ENCODE measurements at regions not wholly inside any gene's neighbourhood (a gene's known extent, or its start where the extent isn't known, plus 50 kb on each side); places are given as distances from the start of the nearest gene placed in this dataset.

GRCh38 chrX:147838465-147839131, 73.1 kb upstream of the FMR1 start:
- no CpG with 5 or more reads among the region's 1 CpG for WGBS, 2 donors (ENCODE audit: extremely low coverage in 2 of 2, insufficient read length in 2 of 2, insufficient replicate concordance in 1 of 2)
- H3K9me3 ChIP-seq (replicated peaks in 1 of 2; ENCODE audit: control insufficient read depth in 2 of 2, insufficient read depth in 1 of 2, low read depth in 1 of 2, low read length in 2 of 2), result no peaks in the 10 kb centered on the region

DNA sequence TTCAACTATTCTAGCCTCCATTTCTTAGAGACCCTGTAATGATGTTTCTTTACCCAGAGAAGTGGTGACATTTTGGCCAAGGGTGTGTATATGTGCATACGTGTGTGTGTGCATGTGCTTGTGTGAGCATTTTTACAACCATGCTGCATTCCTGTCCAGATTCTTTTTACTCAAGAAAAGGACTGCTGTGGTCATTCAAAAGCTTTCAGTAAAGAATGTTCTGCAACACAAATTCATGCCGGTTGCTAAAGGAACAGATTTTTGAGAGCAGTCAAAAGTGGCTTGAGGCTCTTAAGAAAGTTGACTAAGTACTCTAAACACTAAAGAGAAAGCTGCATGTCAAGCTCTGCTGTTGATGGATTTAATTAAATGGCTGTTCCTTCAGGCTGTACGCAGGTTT, 65.0 kb upstream of the FMR1 start:
- H3K4ac ChIP-seq (ENCODE audit: low read length), result no peak overlapping the region
- peaks cover 0 to 2% of the 10 kb centered on the region in 2 donors for H3K4me1 ChIP-seq (ENCODE audit: control insufficient read depth in 2 of 2, insufficient read depth in 1 of 2, low read depth in 1 of 2, low read length in 2 of 2)
- no peaks in the 10 kb centered on the region for H3K36me3 ChIP-seq (replicated peaks in 1 of 2; ENCODE audit: control insufficient read depth in 2 of 2, insufficient read depth in 2 of 2, low read length in 2 of 2)
- no peak overlapping the region for H3K14ac ChIP-seq (ENCODE audit: low read length)
- no peaks in the 10 kb centered on the region for H3K79me1 ChIP-seq (ENCODE audit: low read depth, low read length)
- H4K8ac ChIP-seq (ENCODE audit: low read depth, low read length), result no peak overlapping the region
- no peak overlapping the region for H3K27ac ChIP-seq (replicated peaks; ENCODE audit: low read length)
- no peak overlapping the region for H2BK12ac ChIP-seq (ENCODE audit: low read length)
- H3K9ac ChIP-seq (ENCODE audit: low read depth, low read length, poor library complexity), result no peak overlapping the region
- H3K4me3 ChIP-seq (ENCODE audit: low read length in 2 of 2), result no peak overlapping the region
- H2BK5ac ChIP-seq (ENCODE audit: low read length), result no peak overlapping the region
- H2BK120ac ChIP-seq (ENCODE audit: low read depth, low read length), result no peak overlapping the region
- no peak for DNase-seq (ENCODE audit: low spot score)
- no peak overlapping the region for H3K4me2 ChIP-seq (ENCODE audit: insufficient read depth, low read length, poor library complexity, severe bottlenecking)
- no peak overlapping the region for H2AK5ac ChIP-seq (ENCODE audit: low read depth, low read length)
- H4K91ac ChIP-seq (ENCODE audit: low read depth, low read length, poor library complexity), result no peak overlapping the region
- H3K9me3 ChIP-seq (replicated peaks in 1 of 2; ENCODE audit: control insufficient read depth in 2 of 2, insufficient read depth in 1 of 2, low read depth in 1 of 2, low read length in 2 of 2), result no peaks in the 10 kb centered on the region
- H3K27me3 ChIP-seq (ENCODE audit: control insufficient read depth in 3 of 3, insufficient read depth in 3 of 3, low read depth in 1 of 3, low read length in 3 of 3), result no peaks in the 10 kb centered on the region
- no peak overlapping the region for H3K23ac ChIP-seq (ENCODE audit: low read depth, low read length, poor library complexity)
- H2BK15ac ChIP-seq (ENCODE audit: low read length), result no peak overlapping the region
- no peak overlapping the region for H3K18ac ChIP-seq (ENCODE audit: low read length)
- no CpG with 5 or more reads among the region's 3 CpGs for WGBS, 2 donors (ENCODE audit: extremely low coverage in 2 of 2, insufficient read length in 2 of 2, insufficient replicate concordance in 1 of 2)
- peak overlapping the region; percentile 34 for H2AFZ ChIP-seq (ENCODE audit: low read length)

More at GRCh38 chrX:147838465-147839131, 73.1 kb upstream of the FMR1 start:
- no peak overlapping the region for H2BK15ac ChIP-seq (ENCODE audit: low read length)
- H3K4me3 ChIP-seq (ENCODE audit: low read length in 2 of 2), result no peak overlapping the region
- H2AFZ ChIP-seq (ENCODE audit: low read length), result no peak overlapping the region
- no peak overlapping the region for H3K23ac ChIP-seq (ENCODE audit: low read depth, low read length, poor library complexity)
- no peak for DNase-seq (ENCODE audit: low spot score)
- H3K79me1 ChIP-seq (ENCODE audit: low read depth, low read length), result no peaks in the 10 kb centered on the region
- no peak overlapping the region for H3K4me2 ChIP-seq (ENCODE audit: insufficient read depth, low read length, poor library complexity, severe bottlenecking)
- no peaks in the 10 kb centered on the region for H3K4me1 ChIP-seq (ENCODE audit: control insufficient read depth in 2 of 2, insufficient read depth in 1 of 2, low read depth in 1 of 2, low read length in 2 of 2)
- H3K14ac ChIP-seq (ENCODE audit: low read length), result no peak overlapping the region
- H3K36me3 ChIP-seq (replicated peaks in 1 of 2; ENCODE audit: control insufficient read depth in 2 of 2, insufficient read depth in 2 of 2, low read length in 2 of 2), result no peaks in the 10 kb centered on the region
- no peak overlapping the region for H3K18ac ChIP-seq (ENCODE audit: low read length)
- no peak overlapping the region for H2BK120ac ChIP-seq (ENCODE audit: low read depth, low read length)
- H3K27ac ChIP-seq (replicated peaks; ENCODE audit: low read length), result no peak overlapping the region
- H3K4ac ChIP-seq (ENCODE audit: low read length), result no peak overlapping the region
- no peak overlapping the region for H3K9ac ChIP-seq (ENCODE audit: low read depth, low read length, poor library complexity)
- H4K8ac ChIP-seq (ENCODE audit: low read depth, low read length), result no peak overlapping the region
- H2BK12ac ChIP-seq (ENCODE audit: low read length), result no peak overlapping the region
- H2BK5ac ChIP-seq (ENCODE audit: low read length), result no peak overlapping the region
- no peak overlapping the region for H2AK5ac ChIP-seq (ENCODE audit: low read depth, low read length)
- H4K91ac ChIP-seq (ENCODE audit: low read depth, low read length, poor library complexity), result no peak overlapping the region
- no peaks in the 10 kb centered on the region for H3K27me3 ChIP-seq (ENCODE audit: control insufficient read depth in 3 of 3, insufficient read depth in 3 of 3, low read depth in 1 of 3, low read length in 3 of 3)

GRCh38 chrX:147847999-147848398, 63.7 kb upstream of the FMR1 start:
- WGBS, 2 donors (ENCODE audit: extremely low coverage in 2 of 2, insufficient read length in 2 of 2, insufficient replicate concordance in 1 of 2), result no CpG with 5 or more reads among the region's 7 CpGs
- Histone ChIP-seq H3K4me3 (ENCODE audit: low read length in 2 of 2) (no peak overlapping the region), H3K18ac (ENCODE audit: low read length) (no peak overlapping the region), H3K4me1 (ENCODE audit: control insufficient read depth in 2 of 2, insufficient read depth in 1 of 2, low read depth in 1 of 2, low read length in 2 of 2) (peaks cover 0 to 2% of the 10 kb centered on the region in 2 donors), H3K23ac (ENCODE audit: low read depth, low read length, poor library complexity) (no peak overlapping the region), H3K27me3 (ENCODE audit: control insufficient read depth in 3 of 3, insufficient read depth in 3 of 3, low read depth in 1 of 3, low read length in 3 of 3) (no peaks in the 10 kb centered on the region), H3K4ac (ENCODE audit: low read length) (no peak overlapping the region), H2BK5ac (ENCODE audit: low read length) (no peak overlapping the region), H3K79me1 (ENCODE audit: low read depth, low read length) (no peaks in the 10 kb centered on the region), H3K9ac (ENCODE audit: low read depth, low read length, poor library complexity) (no peak overlapping the region), H2AK5ac (ENCODE audit: low read depth, low read length) (no peak overlapping the region), H3K27ac (replicated peaks; ENCODE audit: low read length) (no peak overlapping the region), H4K8ac (ENCODE audit: low read depth, low read length) (no peak overlapping the region), H3K4me2 (ENCODE audit: insufficient read depth, low read length, poor library complexity, severe bottlenecking) (no peak overlapping the region), H3K36me3 (replicated peaks in 1 of 2; ENCODE audit: control insufficient read depth in 2 of 2, insufficient read depth in 2 of 2, low read length in 2 of 2) (no peaks in the 10 kb centered on the region), H3K9me3 (replicated peaks in 1 of 2; ENCODE audit: control insufficient read depth in 2 of 2, insufficient read depth in 1 of 2, low read depth in 1 of 2, low read length in 2 of 2) (no peaks in the 10 kb centered on the region), H3K14ac (ENCODE audit: low read length) (no peak overlapping the region), H2AFZ (ENCODE audit: low read length) (no peak overlapping the region), H4K91ac (ENCODE audit: low read depth, low read length, poor library complexity) (no peak overlapping the region), H2BK15ac (ENCODE audit: low read length) (no peak overlapping the region), H2BK120ac (ENCODE audit: low read depth, low read length) (no peak overlapping the region), H2BK12ac (ENCODE audit: low read length) (no peak overlapping the region)
- DNase-seq (ENCODE audit: low spot score), result no peak

DNA sequence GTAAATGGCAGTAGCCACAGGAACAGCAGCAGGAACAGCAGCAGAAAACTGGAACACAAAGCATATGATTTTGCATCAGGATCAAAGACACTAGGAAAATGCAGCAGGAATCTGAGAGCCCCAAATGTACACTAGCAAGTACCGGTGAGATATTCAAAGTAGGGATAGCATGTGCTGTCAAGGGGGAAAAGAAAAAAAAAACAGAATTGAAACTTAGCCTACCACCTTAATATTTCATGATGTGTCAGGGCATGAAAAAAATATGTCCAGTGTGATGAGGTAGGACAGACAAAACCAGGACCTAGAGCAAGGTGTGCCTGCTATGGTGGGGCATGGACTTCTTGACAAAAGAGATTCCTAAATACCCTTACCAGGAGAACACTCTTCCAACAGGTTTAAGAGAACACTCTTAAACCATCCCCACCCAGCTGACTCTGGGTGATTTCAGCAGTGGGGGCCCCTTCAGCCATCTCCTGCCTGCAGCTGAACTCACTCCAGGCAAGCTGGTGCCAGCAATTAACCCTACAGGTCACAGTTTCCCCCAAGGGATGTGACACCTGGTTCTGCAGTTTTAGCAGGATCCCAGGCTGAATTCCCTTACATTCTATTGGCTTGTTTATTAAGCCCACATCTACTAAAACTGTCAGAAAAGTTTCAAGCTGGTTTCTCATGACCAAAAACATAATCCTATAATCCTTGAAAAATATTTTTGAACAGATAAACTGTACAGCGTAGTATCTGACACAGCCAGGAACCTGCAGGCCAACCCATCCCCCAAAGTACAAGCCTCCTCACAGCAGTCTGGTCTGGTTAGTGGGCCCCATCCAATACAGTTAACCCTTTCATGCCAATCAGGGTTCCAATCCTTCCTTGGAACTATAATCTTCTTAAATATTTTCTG, 62.9 kb upstream of the FMR1 start:
- no peak overlapping the region for H3K9ac ChIP-seq (ENCODE audit: low read depth, low read length, poor library complexity)
- H4K8ac ChIP-seq (ENCODE audit: low read depth, low read length), result no peak overlapping the region
- no peak overlapping the region for H2BK15ac ChIP-seq (ENCODE audit: low read length)
- H3K36me3 ChIP-seq (replicated peaks in 1 of 2; ENCODE audit: control insufficient read depth in 2 of 2, insufficient read depth in 2 of 2, low read length in 2 of 2), result no peaks in the 10 kb centered on the region
- H3K27me3 ChIP-seq (ENCODE audit: control insufficient read depth in 3 of 3, insufficient read depth in 3 of 3, low read depth in 1 of 3, low read length in 3 of 3), result no peaks in the 10 kb centered on the region
- H3K4me2 ChIP-seq (ENCODE audit: insufficient read depth, low read length, poor library complexity, severe bottlenecking), result no peak overlapping the region
- no peak overlapping the region for H3K18ac ChIP-seq (ENCODE audit: low read length)
- peak overlapping the region; percentile 11 for H2AFZ ChIP-seq (ENCODE audit: low read length)
- H3K4ac ChIP-seq (ENCODE audit: low read length), result no peak overlapping the region
- no peaks in the 10 kb centered on the region for H3K79me1 ChIP-seq (ENCODE audit: low read depth, low read length)
- no peak overlapping the region for H2BK12ac ChIP-seq (ENCODE audit: low read length)
- peaks cover 0 to 2% of the 10 kb centered on the region in 2 donors for H3K4me1 ChIP-seq (ENCODE audit: control insufficient read depth in 2 of 2, insufficient read depth in 1 of 2, low read depth in 1 of 2, low read length in 2 of 2)
- no peak overlapping the region for H2BK5ac ChIP-seq (ENCODE audit: low read length)
- no peak overlapping the region for H3K23ac ChIP-seq (ENCODE audit: low read depth, low read length, poor library complexity)
- no peak for DNase-seq (ENCODE audit: low spot score)
- H2BK120ac ChIP-seq (ENCODE audit: low read depth, low read length), result no peak overlapping the region
- no peaks in the 10 kb centered on the region for H3K9me3 ChIP-seq (replicated peaks in 1 of 2; ENCODE audit: control insufficient read depth in 2 of 2, insufficient read depth in 1 of 2, low read depth in 1 of 2, low read length in 2 of 2)
- WGBS, 2 donors (ENCODE audit: extremely low coverage in 2 of 2, insufficient read length in 2 of 2, insufficient replicate concordance in 1 of 2), result no CpG with 5 or more reads among the region's 2 CpGs
- H4K91ac ChIP-seq (ENCODE audit: low read depth, low read length, poor library complexity), result no peak overlapping the region
- no peak overlapping the region for H3K4me3 ChIP-seq (ENCODE audit: low read length in 2 of 2)
- H3K27ac ChIP-seq (replicated peaks; ENCODE audit: low read length), result no peak overlapping the region
- no peak overlapping the region for H3K14ac ChIP-seq (ENCODE audit: low read length)
- no peak overlapping the region for H2AK5ac ChIP-seq (ENCODE audit: low read depth, low read length)

Data from neuronal stem cell (in vitro differentiated cells).